RWPE2 (cell line): ENCODE measurements at regions not wholly inside any gene's neighbourhood (a gene's known extent, or its start where the extent isn't known, plus 50 kb on each side); places are given as distances from the start of the nearest gene placed in this dataset.

Source experiments
- ATAC-seq: fragments of 200-7000 bp; cut with Tn5 transposase; 3 replicates; pipeline ENCODE4 v1.9.1; 2021; ENCODE audit warnings: low read depth
- DNase-seq: peaks from one replicate; pipeline ENCODE4 v3.0.0-alpha.2; 2020; ENCODE audit warnings: low spot score
- H3K27ac ChIP-seq: fragments of 450-650 bp; 2 replicates; pipeline ENCODE4 v1.5.1; 2017; ENCODE audit warnings: mild to moderate bottlenecking; ENCODE audit not compliant: poor library complexity, severe bottlenecking
- H3K27me3 ChIP-seq: fragments of 250-450 bp; sonication (Bioruptor Pico); 2 replicates; pipeline ENCODE4 v1.5.1; 2021; ENCODE audit warnings: mild to moderate bottlenecking, moderate library complexity; ENCODE audit not compliant: insufficient read depth, poor library complexity, severe bottlenecking
- H3K36me3 ChIP-seq: fragments of 250-450 bp; sonication (Bioruptor Pico); 2 replicates; pipeline ENCODE4 v1.5.1; 2020; ENCODE audit warnings: low read depth, mild to moderate bottlenecking, moderate library complexity
- H3K4me1 ChIP-seq: fragments of 250-450 bp; sonication (Bioruptor Pico); 2 replicates; pipeline ENCODE4 v1.5.1; 2021; ENCODE audit warnings: mild to moderate bottlenecking, moderate library complexity; ENCODE audit not compliant: insufficient read depth, poor library complexity, severe bottlenecking
- H3K4me3 ChIP-seq: fragments of 250-450 bp; sonication (Bioruptor Pico); 2 replicates; pipeline ENCODE4 v1.5.1; 2021; ENCODE audit warnings: mild to moderate bottlenecking, moderate library complexity; ENCODE audit not compliant: severe bottlenecking
- H3K9me3 ChIP-seq: fragments of 250-450 bp; sonication (Bioruptor Pico); 2 replicates; pipeline ENCODE4 v1.5.1; 2021; ENCODE audit warnings: mild to moderate bottlenecking, moderate library complexity; ENCODE audit not compliant: severe bottlenecking
- TF ChIP-seq, protein P1 (sequence below): fragments of 450-650 bp; IDR thresholded peaks from one replicate; pipeline ENCODE4 v1.5.1; 2017; ENCODE audit warnings: mild to moderate bottlenecking, moderate library complexity; ENCODE audit not compliant: poor library complexity, severe bottlenecking

DNA sequence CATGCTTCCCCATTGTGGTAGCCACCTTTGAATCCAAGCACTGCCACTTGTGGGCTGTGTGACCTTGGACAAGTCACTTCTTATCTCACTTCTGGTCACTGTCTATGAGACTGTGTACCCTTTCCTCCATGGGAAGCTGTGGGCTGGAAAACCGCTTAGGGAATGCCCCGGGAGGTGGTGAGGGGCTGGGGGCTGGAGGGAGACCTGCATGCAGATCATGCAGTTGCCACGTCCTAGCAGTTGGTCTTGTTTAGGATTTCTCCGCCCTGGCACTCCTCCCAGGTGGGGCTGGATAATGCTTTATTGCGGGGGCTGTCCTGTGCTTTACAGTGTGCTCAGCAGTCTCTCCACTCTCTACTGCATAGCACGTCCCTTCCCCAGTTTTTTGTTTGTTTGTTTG lies 62.9 kb upstream of the OPN4 start:
- no peak for ATAC-seq
- no peak overlapping the region for H3K27ac ChIP-seq
- no peak overlapping the region for H3K4me3 ChIP-seq
- DNase-seq = no peak
- H3K9me3 ChIP-seq = no peaks in the 10 kb centered on the region
- H3K36me3 ChIP-seq = no peaks in the 10 kb centered on the region
- no peaks in the 10 kb centered on the region for H3K27me3 ChIP-seq
- TF ChIP-seq, protein P1, sequence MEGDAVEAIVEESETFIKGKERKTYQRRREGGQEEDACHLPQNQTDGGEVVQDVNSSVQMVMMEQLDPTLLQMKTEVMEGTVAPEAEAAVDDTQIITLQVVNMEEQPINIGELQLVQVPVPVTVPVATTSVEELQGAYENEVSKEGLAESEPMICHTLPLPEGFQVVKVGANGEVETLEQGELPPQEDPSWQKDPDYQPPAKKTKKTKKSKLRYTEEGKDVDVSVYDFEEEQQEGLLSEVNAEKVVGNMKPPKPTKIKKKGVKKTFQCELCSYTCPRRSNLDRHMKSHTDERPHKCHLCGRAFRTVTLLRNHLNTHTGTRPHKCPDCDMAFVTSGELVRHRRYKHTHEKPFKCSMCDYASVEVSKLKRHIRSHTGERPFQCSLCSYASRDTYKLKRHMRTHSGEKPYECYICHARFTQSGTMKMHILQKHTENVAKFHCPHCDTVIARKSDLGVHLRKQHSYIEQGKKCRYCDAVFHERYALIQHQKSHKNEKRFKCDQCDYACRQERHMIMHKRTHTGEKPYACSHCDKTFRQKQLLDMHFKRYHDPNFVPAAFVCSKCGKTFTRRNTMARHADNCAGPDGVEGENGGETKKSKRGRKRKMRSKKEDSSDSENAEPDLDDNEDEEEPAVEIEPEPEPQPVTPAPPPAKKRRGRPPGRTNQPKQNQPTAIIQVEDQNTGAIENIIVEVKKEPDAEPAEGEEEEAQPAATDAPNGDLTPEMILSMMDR = no peak
- H3K4me1 ChIP-seq = peaks cover 3% of the 10 kb centered on the region

- peak; percentile 72 for ATAC-seq
- no peaks in the 10 kb centered on the region for H3K36me3 ChIP-seq
- no peaks in the 10 kb centered on the region for H3K9me3 ChIP-seq
- H3K27me3 ChIP-seq = no peaks in the 10 kb centered on the region
- no peak overlapping the region for H3K27ac ChIP-seq
- H3K4me1 ChIP-seq = peaks cover 3% of the 10 kb centered on the region
- TF ChIP-seq, protein P1 = peak; percentile 34
- H3K4me3 ChIP-seq = no peak overlapping the region
- DNase-seq = no peak
Measured at GRCh38 chr10:86592413-86592812, 61.9 kb upstream of the OPN4 start.

DNA sequence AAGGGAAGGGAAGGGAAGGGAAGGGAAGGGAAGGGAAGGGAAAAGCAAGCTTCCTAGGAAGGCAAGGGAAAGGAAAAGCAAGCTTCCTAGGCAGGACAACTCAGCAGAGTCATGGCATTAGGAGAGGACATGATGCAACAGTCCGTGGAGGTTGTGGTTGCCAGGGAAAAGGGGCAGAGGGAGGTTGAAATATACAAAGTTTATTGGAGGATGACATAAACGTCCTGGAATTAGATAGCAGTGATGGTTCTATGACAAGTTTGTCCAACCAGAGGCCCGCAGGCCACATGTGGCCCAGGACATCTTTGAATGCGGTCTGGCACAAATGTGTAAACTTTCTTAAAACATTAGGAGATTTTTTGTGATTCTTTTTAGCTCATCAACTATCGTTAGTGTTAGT lies 59.8 kb upstream of the OPN4 start:
- no peak overlapping the region for H3K27ac ChIP-seq
- peaks cover 3% of the 10 kb centered on the region for H3K4me1 ChIP-seq
- H3K27me3 ChIP-seq = no peaks in the 10 kb centered on the region
- no peaks in the 10 kb centered on the region for H3K9me3 ChIP-seq
- H3K4me3 ChIP-seq = no peak overlapping the region
- ATAC-seq (peak; percentile 39; the same call in 2 of the 3 replicates), DNase-seq (no peak)
- no peaks in the 10 kb centered on the region for H3K36me3 ChIP-seq
- TF ChIP-seq, protein P1 = no peak

DNA sequence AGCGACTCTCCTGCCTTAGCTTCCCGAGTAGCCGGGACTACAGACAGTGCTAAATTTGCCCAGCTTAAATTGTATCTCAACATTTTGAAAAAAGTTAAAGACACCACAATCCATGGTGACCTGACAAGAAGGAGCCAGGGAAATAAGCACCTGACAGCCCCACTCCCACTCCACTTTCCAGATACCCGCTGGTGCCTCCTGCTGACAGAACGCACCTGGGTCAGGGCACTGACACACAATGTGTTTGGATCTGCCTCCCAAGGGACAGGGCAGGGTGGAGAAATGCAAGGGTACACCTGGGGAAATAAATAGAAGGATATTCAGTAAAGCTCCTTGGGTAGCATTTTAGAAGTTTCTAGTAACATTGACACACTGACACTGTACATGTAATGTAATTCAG lies 58.9 kb upstream of the OPN4 start:
- TF ChIP-seq, protein P1 = no peak
- H3K9me3 ChIP-seq = no peaks in the 10 kb centered on the region
- H3K36me3 ChIP-seq = no peaks in the 10 kb centered on the region
- ATAC-seq (no peak), DNase-seq (no peak)
- H3K27ac ChIP-seq = no peak overlapping the region
- no peaks in the 10 kb centered on the region for H3K27me3 ChIP-seq
- H3K4me1 ChIP-seq = peaks cover 3% of the 10 kb centered on the region
- no peak overlapping the region for H3K4me3 ChIP-seq

DNA sequence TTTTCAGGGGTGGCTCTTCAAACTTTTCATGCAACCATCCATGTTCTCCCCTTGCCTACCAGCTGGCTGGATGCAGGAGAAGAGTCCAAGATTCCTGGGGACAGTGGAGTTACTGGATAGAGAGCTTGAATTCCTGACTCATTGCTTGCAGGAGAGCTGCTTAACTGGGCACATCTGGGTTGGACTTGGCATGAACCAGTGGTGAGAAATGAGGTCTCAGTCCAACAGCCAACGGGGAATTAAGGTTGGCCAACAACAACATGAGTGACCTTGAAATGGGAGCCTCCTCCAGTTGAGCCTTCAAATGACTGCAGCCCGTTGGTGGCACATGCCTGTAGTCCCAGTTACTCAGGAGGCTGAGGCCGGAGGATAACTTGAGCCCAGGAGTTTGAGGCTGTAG lies 58.1 kb upstream of the OPN4 start:
- Histone ChIP-seq H3K27ac (no peak overlapping the region), H3K27me3 (no peaks in the 10 kb centered on the region), H3K9me3 (no peaks in the 10 kb centered on the region), H3K4me3 (no peak overlapping the region), H3K36me3 (no peaks in the 10 kb centered on the region), H3K4me1 (peaks cover 3% of the 10 kb centered on the region)
- TF ChIP-seq, protein P1 = no peak
- ATAC-seq (no peak), DNase-seq (no peak)
